ENCODE measurements at regions not wholly inside any gene's neighbourhood (a gene's known extent, or its start where the extent isn't known, plus 50 kb on each side); places are given as distances from the start of the nearest gene placed in this dataset.

GRCh38 chr19:31678421-31678820 is 329.2 kb upstream of the TSHZ3 start:
- TF ChIP-seq CTCF (IDR thresholded peaks at IDR 0.05; ENCODE audit: insufficient read depth, low read depth, low read length) = no peak
- no peak for TF ChIP-seq EZH2 (IDR thresholded peaks at IDR 0.05; ENCODE audit: insufficient read depth, low read length)

All from astrocyte (in vitro differentiated cells and primary cell).